ENCODE measurements at regions not wholly inside any gene's neighbourhood (a gene's known extent, or its start where the extent isn't known, plus 50 kb on each side); places are given as distances from the start of the nearest gene placed in this dataset.

GRCh38 chr5:107254902-107255234 is 415.9 kb downstream of the EFNA5 start:
- no peak for TF ChIP-seq ZNF10 (tag by site-specific recombination; IDR thresholded peaks at IDR 0.05)
- TF ChIP-seq CTCF (tag by site-specific recombination; IDR thresholded peaks at IDR 0.05): no peak
- no peak for TF ChIP-seq ZNF473 (tag by site-specific recombination; IDR thresholded peaks at IDR 0.05)
- no peak for TF ChIP-seq ZNF157 (tag by site-specific recombination; IDR thresholded peaks at IDR 0.05)

All from HEK293 (cell line).